NB4 (cell line): ENCODE measurements at regions not wholly inside any gene's neighbourhood (a gene's known extent, or its start where the extent isn't known, plus 50 kb on each side); places are given as distances from the start of the nearest gene placed in this dataset.

Experiments used
- MAX ChIP-seq: IDR thresholded peaks from 2 replicates; pipeline ENCODE4 v1.6.1; 2011; ENCODE audit warnings: low read depth, low read length
- MYC ChIP-seq: IDR thresholded peaks from 2 replicates; pipeline ENCODE4 v1.6.1; 2011; ENCODE audit warnings: low read depth, low read length
- POLR2A ChIP-seq: IDR thresholded peaks from 2 replicates; pipeline ENCODE4 v1.6.1; 2011; ENCODE audit warnings: mild to moderate bottlenecking; ENCODE audit not compliant: insufficient read length; ENCODE audit errors: extremely low read depth
- TF ChIP-seq, protein P1 (sequence below): IDR thresholded peaks from one replicate; pipeline ENCODE4 v1.5.1; 2012; ENCODE audit warnings: low read depth, low read length

DNA sequence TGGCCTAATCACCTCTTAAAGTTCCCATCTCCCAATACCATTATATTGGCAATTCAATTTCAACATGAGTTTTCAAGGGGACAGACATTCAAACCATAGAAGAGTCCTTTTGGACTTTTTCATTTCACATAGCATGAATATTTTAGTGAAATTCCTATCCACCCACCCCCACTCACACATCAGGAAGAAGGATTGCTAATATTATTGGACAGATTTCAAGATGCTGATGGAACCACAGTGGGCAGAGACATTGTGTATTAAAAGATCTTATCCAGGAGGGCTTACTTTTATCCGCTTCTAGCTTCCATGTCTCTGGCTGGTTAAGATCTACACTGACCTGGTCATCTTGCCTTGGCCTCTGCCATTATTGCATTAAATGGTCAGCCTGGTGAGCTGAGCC lies 297.4 kb upstream of the ACVR2A start:
- TF ChIP-seq, protein P1, sequence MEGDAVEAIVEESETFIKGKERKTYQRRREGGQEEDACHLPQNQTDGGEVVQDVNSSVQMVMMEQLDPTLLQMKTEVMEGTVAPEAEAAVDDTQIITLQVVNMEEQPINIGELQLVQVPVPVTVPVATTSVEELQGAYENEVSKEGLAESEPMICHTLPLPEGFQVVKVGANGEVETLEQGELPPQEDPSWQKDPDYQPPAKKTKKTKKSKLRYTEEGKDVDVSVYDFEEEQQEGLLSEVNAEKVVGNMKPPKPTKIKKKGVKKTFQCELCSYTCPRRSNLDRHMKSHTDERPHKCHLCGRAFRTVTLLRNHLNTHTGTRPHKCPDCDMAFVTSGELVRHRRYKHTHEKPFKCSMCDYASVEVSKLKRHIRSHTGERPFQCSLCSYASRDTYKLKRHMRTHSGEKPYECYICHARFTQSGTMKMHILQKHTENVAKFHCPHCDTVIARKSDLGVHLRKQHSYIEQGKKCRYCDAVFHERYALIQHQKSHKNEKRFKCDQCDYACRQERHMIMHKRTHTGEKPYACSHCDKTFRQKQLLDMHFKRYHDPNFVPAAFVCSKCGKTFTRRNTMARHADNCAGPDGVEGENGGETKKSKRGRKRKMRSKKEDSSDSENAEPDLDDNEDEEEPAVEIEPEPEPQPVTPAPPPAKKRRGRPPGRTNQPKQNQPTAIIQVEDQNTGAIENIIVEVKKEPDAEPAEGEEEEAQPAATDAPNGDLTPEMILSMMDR = no peak
- TF ChIP-seq POLR2A = no peak
- TF ChIP-seq MAX = no peak
- no peak for TF ChIP-seq MYC
